Astrocyte of the cerebellum (primary cell): ENCODE measurements at regions not wholly inside any gene's neighbourhood (a gene's known extent, or its start where the extent isn't known, plus 50 kb on each side); places are given as distances from the start of the nearest gene placed in this dataset.
A peak's percentile ranks its signal among the peaks of the same experiment; 100 is the strongest.

Experiments used
- DNase-seq: peaks from one replicate; pipeline ENCODE4 v3.0.0-alpha.2; 2011; ENCODE audit warnings: low read depth
- H3K4me3 ChIP-seq: 2 replicates; pipeline ENCODE4 v1.5.1; 2011; ENCODE audit warnings: mild to moderate bottlenecking, low read depth, low read length, moderate library complexity
- in situ Hi-C: cut with HindIII; loops from 2 replicates; pipeline ENCODE4 v1.10.0; 2017; ENCODE audit warnings: low sequenced_read_pairs
- TF ChIP-seq, protein P1 (sequence below): IDR thresholded peaks from 2 replicates; pipeline ENCODE4 v1.5.1; 2012; ENCODE audit warnings: low read length, low read depth, moderate library complexity, mild to moderate bottlenecking; ENCODE audit errors: missing control alignments

DNA sequence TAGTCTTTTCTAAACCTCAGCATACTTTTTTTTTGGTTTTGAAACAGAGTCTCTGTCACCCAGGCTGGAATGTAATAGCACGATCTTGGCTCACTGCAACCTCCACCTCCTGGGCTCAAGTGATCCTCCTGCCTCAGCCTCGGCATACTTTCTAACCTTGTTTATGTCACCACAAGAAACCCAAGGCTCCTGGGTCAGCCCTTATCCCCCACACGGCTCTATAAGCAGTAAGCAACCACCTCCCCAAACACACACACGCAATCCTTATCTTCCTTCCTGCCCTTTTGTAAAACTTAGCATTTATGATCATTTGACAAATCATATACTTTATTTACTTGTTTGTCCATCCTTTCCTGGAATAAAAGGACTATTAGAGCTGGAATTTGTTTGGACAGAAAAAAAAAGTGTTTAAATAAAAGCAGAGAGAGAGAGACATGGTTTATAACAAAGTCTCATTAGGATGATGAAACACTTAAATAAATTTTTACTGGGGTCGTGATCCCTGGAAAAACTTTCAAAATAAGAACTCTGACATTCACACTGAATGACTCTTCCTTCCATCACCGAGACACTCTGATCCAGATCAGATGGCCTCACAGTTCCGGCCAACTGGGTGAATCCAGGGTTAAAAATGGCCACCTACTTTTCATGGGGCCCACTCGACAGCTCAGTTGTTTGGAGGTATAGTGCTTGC, 72.7 kb upstream of the PIK3CG start:
- TF ChIP-seq, protein P1, sequence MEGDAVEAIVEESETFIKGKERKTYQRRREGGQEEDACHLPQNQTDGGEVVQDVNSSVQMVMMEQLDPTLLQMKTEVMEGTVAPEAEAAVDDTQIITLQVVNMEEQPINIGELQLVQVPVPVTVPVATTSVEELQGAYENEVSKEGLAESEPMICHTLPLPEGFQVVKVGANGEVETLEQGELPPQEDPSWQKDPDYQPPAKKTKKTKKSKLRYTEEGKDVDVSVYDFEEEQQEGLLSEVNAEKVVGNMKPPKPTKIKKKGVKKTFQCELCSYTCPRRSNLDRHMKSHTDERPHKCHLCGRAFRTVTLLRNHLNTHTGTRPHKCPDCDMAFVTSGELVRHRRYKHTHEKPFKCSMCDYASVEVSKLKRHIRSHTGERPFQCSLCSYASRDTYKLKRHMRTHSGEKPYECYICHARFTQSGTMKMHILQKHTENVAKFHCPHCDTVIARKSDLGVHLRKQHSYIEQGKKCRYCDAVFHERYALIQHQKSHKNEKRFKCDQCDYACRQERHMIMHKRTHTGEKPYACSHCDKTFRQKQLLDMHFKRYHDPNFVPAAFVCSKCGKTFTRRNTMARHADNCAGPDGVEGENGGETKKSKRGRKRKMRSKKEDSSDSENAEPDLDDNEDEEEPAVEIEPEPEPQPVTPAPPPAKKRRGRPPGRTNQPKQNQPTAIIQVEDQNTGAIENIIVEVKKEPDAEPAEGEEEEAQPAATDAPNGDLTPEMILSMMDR, result no peak
- DNase-seq, result no peak
- in situ Hi-C loops, result no loop called here
- no peak overlapping the region for H3K4me3 ChIP-seq

DNA sequence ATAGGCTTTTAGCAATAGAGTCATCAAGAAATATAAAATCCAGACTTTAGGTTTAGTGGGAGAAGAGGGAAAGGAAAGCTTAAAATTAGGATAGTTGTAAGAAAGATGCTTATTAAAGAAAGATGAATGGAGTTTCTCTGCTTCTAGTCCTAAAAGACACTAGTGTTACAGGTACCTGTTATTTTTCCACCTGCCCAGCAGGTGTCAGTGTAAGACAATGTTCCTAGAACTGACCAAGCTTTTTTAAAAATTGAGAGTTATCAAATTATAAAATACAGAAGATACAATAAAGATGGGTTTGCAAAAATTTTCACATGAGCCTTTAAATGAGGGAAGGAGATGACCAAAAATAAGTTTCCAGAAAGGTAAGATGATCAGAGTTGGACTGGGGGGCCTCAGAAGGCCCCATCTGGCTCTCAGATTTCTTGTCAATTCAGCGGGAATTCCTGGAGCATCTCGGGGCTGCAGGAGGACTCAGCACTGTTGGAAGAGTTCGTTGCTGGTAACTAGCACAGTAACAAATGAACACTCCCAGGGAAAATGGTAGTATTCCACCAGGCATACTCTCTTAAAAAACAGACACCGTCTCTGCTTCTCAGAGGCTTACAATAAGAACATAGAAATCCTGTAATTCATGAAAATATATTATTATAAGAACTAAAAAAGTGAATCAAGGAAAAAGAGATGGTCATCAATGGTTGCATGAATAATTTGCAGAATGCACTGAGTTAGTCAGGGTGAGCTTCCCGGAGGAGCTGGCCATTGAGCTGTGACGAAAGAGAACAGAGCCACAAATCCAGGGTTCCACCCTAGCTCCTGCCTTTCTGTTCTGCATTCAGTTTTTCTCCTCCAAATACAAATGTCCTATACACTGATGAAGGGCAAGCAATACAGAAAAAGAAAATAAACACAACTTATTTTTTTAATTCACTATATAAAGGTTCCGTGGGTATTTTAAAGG, 71.8 kb upstream of the PIK3CG start:
- no peak overlapping the region for H3K4me3 ChIP-seq
- TF ChIP-seq, protein P1, result peak; percentile 48
- in situ Hi-C loops, result no loop called here
- DNase-seq, result peak; percentile 24

DNA sequence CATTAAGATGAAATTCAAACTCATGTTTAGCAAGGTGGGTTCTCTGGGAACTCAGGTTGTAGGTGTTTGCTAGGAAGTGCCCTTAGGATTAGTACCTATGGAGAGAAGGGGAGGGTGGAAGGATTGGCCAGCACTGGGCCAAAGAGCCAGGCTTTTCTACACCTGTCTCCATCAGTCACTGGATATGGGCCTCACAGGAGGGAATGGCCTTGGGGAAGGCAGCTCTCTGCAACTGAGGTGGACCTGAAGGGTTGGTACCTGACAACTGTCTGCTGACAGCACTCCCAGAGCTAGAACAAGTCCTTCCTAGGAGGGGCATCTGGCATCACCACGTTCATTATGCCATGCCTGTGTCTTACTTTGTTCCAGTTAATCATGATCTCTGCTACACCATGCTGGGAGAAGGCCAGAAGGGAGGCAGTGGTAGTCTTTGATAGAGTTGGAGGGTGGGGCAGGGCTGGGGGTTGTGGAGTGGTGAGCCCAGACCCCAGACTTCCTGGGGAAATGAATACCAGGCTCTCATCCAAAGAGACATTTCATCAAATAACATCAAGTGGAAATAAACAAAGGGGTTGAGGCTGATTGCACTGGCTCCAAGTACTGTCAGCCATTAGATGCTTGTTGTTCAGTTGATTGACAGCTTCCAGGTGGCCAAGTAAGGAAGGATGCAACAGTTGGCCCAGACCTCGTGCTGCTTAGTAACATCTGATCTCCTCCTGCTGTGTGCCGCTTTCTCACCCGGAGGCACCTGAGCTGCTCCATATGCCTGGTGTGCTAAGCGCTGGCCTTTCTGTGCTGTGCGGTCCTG, 70.6 kb upstream of the PIK3CG start:
- no peak for DNase-seq
- TF ChIP-seq, protein P1, result no peak
- no peak overlapping the region for H3K4me3 ChIP-seq
- in situ Hi-C loops, result no loop called here

DNA sequence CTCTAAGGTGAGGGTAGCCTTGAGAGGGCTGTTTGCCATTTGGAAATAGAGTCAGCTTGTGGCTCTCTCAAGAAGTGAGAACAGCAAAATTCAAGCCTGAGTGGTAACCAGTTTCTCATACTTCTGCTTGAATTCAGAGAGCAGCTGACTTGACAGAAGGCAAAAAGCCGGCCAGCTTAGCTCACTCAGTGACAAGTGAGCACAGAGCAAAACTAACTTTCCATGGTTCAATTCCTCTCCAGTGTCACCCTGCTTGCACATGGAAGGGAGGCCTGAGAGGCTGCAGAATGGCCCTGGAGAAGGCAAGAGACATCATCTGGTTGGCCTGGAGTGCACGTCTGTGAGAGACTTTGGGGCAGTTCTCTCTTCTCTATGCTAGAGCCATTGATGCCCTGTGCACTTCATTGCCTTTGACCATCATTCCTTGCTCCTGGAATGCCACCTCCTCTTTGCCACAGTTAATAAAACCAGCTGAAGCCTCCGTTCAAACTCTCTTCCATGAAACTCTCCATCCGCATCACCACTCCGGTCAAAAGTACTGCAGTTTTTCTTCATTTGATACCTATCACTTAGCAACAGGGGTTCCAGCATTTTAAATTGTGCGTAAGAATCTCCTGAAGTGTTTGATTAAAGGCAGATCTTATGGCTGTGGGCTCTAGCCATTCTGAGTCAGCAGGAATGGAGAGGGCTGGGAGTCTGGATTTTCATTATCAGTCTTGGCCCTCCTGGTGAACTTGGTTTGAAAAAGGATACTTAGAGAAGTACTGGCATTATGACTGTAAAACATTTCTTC, 69.8 kb upstream of the PIK3CG start:
- in situ Hi-C loops, result no loop called here
- TF ChIP-seq, protein P1, result no peak
- DNase-seq, result no peak
- no peak overlapping the region for H3K4me3 ChIP-seq

DNA sequence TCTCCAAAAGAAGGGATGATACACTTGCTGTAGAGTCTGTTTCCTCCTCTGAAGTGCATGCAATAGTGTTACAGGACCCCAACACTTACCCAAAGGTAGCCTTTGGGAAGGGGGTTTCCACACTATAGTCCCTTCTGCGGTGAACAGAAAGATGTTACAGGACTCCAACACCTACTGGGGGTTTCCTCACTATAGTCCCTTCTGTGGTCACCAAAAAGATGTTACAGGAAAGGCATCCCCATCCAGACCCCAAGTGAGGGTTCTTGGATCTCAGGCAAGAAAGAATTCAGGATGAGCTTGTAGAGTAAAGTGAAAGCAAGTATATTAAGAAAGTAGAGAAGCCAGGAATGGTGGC, 69.2 kb upstream of the PIK3CG start:
- in situ Hi-C loops, result no loop called here
- TF ChIP-seq, protein P1, result no peak
- no peak overlapping the region for H3K4me3 ChIP-seq
- no peak for DNase-seq
